Stimulated activated CD8-positive, alpha-beta memory T cell treated with anti-CD3 and anti-CD28 coated beads, Interleukin-12 subunit alpha, Interleukin-12 subunit beta, amount 100 ng/mL, for 1 hour (primary cell): ENCODE measurements at regions not wholly inside any gene's neighbourhood (a gene's known extent, or its start where the extent isn't known, plus 50 kb on each side); places are given as distances from the start of the nearest gene placed in this dataset.
"Not testable (repeated sequence)": the region's sequence is repeated elsewhere in the genome, so short reads cannot be mapped to it uniquely, and the experiment has no call there.

ENCODE experiments used
- DNase-seq: peaks from one replicate; pipeline ENCODE4 v3.0.0-alpha.2; 2020; ENCODE audit warnings: low read depth

DNA sequence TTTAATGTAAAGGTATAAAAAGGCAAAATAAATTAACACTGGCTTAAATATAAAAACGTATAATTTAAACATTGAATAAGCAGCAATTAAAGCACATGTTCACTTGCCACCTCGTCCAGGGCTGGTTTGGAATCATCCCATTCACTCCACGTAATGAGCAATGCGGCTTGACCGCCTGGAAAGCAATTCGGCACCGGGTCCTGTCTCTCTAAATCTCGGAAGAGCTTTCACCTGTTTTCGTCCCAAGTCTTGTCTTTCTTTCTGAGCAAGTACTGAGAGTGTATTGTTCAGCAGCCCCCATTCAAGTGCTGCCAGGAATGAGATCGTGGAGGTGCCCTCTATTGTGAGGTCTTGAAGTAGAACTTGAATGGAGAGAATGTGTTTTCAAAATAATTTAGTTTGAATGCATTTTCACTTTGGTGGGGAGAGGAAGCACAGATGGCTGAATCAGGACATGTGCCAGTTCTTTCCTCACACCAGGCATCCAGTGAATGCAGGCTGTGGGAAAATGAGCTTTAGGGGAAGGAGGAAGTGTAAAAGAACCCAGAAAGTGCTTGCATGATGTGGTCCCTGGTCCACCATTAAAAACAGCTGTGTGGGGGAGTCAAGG lies 515.2 kb downstream of the REEP3 start:
- no peak for DNase-seq

DNA sequence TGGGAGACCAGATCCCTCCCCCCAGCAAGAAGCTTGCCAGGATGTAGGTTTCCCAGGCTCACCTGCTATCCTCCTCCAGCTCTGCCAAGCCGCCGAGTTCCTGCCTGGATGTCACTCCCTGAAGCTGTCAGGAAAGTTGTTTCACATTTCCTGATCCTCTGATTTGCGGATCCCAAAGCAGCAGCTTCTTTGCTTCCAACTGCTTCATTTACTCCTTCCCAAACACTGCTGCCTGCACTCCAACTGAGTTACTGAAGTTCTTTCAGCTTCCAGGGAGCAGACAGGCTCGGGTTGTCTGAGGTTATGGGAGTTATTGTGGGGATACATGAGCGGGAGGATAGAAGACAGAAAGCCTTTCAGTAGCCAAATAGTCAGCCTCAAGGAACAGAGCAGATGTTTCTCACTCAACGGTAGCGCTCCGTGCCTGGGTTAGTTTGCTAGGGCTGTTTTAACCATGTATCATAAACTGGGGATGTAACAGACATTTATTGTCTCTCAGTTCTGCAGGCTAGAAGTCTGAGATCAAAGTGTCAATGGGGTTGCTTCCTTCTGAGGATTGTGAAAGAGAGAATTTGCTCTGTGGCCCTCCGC lies 516.0 kb downstream of the REEP3 start:
- no peak for DNase-seq

DNA sequence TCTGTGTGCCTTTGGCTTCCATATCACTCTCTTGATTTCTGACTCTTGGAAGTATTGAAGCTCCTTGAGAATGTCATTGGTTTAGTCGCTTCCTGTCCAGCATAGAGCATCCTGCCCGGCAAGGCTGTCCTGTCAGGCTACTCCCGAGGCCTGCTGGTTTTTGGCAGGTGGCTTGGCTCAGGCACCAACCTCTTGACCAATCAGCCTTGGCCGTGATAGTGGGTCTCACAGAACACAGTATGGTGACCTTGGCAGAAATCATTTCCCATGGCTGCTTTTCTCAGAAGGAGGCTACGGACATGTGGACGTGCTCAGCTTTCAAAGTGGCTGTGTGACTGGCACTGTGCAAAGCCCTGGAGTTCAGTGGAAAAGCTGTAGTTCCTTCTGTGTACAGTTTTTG lies 516.9 kb downstream of the REEP3 start:
- no peak for DNase-seq

DNA sequence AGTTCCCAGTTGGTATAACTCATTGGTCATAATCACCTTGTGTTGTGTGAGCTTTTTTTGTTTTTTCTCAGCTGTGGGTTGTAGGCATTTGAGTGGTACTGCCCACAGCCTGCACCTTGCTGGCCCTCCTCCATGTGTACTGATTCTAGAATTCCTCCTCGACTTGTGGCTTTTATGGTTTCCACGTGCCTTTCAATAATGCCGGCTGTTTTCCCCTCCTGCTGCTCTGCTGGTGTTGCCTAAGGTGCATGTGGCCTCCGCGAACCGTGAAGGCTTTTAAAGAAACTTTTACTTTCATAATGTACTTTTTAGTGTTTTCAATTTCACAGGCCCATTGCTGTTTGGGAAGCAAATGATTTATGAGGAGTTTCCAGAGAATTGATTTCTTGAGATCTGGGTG lies 518.0 kb downstream of the REEP3 start:
- DNase-seq: no peak

DNA sequence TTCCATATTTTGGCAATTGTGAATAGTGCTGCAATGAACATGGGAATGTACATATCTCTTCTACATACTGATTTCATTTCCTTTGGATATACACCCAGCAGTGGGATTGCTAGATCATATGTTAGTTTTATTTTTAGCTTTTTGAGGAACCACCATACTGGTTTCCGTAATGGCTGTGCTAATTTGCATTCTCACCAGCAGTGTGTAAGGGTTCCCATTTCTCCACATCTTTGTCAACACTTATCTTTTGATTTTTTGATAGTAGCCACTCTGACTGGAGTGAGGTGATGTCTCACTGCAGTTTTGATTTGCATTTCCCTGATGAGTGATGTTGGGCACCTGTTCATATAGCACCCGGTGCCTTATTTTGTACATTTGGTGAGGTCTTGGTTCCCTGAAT lies 519.6 kb downstream of the REEP3 start:
- DNase-seq: no peak

DNA sequence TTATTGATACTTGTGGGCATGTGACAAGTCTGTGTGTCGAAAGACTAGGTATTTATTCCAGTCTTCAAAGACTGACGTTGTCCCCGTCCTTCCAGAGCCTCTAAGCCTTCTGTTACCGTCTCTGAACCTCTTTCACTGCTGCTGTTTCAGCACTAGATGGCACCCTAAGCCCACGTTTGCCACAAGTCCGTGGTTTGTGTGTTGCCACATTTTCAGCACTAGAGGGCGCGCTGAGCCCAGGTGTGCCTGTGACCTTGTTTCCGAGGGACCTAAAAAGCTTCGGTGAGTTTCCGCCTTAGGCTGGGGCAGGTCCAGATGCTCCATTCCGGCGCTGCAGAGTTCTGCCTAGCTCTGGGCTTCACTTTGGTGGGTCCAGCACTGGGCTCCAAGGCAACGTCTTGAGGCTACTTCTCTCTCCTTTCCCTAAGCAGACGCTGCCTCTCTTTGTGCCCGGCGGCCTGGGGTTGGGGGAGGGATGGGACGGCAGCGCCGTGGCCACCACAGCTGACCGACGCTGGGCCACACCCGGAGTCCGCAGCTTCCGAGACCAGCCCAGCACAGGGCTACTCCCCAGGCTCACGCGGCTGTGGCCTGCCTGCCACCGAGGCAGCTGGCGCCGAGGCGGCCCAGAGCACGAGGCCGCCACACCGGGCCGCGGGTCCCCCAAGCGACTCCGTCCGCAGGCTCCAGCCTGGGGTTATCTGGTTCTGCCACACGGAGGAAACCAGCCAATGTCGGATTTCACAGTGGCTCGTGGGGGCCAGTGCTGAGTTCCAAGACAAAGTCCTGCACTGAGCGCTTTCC lies 520.2 kb downstream of the REEP3 start:
- DNase-seq: peak; percentile 55

DNA sequence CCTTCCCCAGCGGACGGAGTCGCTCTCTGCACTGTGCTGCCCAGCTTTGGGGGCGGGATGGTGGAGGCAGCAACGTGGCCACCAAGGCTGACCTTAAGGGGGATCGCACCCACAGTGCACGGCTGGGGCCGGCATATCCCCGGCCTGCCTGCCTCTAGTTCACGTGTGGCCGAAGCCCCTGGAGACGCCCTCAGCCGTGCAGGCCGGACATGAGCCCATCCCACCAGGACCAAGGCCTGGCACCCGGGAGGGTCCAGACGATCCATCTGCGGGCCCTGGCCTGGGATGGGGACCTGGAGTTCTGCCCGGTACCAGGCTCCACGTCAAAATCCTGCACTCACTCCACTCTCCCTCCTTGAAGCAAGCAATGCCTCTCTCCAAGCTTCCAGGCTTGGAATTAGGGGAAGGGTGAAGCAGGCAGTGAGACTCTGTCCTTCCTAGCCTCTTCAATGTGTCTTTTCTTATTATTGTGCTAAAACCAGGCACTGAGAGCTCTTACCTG lies 520.8 kb downstream of the REEP3 start:
- no peak for DNase-seq

DNA sequence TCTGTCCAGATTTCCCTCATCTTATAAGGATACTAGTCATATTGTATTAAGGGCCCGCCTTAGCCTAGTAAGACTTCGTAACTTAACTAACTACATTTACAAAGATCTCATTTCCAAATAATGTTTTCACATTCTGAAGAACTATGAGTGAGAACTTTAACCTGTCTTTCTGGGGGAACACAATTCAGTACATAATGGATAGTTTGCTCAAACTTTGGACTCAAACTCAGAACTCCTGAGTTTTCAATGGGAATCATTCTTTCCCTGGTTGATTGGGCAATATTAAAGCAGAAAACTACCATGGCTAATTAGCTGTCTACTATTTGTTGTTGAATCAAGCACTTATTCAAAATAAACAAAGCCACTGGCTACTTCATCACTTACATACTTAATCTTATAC lies 522.9 kb downstream of the REEP3 start:
- DNase-seq: no peak

DNA sequence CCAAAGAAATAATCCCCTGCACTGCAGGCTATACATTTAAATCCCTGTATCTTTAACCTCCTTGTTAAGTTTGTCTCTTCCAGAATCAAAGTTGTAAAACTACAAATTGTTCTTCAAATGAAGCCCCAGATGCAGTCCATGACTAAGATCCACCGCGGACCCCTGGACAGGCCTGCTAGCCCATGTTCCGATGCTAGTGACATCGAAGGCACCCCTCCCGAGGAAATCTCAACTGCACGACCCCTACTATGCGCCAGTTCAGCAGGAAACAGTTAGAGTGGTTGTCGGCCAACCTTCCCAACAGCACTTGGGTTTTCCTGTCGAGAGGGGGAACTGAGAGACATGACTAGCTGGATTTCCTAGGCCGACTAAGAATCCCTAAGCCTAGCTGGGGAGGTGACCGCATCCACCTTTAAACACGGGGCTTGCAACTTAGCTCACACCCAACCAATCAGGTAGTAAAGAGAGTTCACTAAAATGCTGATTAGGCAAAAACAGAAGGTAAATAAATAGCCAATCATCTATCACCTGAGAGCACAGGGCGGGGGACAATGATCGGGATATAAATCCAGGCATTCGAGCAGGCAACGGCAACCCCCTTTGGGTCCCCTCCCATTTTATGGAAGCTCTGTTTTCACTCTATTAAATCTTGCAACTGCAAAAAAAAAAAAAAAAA lies 523.9 kb downstream of the REEP3 start:
- not testable (repeated sequence) for DNase-seq

DNA sequence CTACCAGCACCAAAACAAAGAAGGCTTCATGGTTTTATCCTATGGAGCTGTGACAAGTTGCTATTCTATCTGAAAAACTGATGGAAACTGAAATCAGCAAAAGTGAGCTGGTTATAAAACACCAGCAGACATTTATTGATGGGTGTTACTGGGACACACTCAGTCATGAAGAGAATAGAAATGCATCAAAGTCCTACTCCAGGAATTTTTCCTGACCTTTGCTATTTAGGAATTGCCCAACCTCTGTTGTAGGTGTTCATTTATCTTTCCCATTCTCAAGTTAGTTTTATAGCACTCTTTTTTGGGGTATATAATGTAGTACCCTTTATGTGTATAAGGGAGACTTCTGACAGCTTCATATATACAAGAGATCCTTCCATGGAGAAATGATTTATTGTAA lies 533.2 kb downstream of the REEP3 start:
- no peak for DNase-seq

DNA sequence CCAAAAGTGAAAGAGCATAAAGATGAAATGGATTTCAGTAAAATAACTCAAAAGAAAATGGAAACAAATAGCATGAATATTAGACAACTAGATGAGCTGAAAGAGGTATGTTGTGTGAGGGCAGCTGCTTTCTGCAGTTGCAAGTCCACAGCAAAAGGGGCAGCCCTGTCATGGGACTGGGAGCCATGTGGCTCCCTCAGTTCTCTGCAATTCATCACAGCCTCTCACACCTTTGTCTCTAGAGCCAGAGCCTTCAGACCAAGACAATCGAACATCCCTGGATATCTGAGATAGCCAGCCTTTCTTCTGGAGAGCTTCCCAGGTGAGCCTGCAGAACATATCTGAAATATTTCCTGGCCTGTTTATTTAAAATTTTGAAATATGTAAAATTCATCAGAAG lies 538.7 kb downstream of the REEP3 start:
- no peak for DNase-seq

DNA sequence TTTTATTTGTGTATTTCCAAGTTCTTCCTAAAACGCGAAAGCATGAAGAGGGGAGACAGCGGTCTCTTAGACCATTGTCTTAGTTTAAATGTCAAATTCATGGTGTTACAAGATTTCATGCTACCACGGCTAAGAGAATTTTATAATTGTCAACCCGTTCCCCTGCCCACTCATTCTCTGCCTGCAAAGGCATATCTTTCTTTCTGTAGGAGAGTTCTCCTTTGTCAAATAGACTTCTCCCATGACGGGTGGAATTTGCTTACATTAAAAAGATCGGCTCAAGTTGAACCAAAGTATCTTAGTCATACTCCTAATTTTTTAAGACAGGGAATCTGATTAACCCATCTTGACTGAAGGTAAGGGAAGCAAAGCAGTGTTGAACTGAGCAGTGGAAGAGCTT lies 539.2 kb downstream of the REEP3 start:
- DNase-seq: no peak

DNA sequence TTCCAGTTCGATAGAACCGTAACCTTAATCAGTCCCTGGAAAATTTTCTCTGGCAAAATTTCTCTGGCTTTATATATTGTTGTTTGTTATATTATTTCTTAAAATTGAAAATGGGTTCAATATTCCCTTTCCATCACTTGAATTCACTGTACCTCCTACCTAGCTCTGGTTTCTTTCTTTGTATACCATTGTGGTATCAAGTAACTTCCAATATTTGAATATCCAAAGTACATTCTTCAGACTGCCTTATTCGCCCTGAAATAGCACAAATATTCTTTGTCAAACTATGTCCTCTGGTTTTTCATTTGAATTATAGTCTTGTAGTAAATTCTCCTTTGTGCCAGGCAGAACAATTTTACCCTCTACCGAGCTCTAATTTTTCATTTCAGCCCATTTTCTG lies 541.6 kb downstream of the REEP3 start:
- DNase-seq: no peak

DNA sequence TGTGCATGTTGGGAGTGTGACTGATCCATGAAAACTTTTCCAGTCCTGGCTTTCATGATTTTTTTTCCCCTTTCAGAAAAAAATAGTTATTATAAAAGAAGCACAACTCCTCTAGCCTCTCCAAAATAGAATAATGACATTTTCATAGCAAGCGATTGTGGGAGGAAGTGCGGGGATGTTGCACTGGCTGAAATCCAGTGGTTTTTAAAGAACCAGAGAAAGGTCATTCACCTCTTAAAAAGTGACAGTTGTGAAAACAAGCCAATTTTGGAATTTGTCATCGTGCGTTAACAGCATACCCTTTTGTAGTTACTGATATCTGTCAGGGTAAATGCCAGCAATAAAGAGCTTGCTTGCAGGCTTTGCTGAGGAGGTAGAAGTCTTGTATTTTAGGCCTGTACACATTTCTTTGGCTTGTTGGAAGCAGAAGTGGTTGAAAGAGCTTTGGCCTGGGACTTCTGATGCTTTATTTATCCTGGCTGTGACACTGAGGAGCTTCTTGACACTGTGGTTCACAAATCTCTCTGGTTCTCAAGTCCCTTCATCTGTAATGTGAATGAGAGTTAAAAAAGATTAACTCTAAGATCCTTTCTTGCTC lies 545.9 kb downstream of the REEP3 start:
- no peak for DNase-seq

DNA sequence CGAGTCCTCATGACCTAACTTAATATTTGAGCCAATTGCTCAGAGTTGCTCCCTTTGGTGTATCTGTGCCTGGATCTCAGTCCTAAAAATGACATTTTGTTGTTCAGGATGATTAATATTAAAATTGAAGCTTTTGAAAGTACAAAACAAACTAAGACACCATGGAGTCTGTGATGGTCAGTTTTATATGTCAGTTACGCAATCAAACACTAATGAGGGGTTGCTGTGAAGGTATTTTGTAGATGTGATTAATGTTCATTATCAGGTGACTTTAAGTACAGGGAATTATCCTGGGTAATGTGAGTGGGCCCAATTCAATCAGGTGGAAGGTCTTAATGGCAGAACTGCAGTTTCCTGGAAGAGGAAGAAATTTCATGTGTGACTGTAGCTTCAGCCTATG lies 546.7 kb downstream of the REEP3 start:
- no peak for DNase-seq

DNA sequence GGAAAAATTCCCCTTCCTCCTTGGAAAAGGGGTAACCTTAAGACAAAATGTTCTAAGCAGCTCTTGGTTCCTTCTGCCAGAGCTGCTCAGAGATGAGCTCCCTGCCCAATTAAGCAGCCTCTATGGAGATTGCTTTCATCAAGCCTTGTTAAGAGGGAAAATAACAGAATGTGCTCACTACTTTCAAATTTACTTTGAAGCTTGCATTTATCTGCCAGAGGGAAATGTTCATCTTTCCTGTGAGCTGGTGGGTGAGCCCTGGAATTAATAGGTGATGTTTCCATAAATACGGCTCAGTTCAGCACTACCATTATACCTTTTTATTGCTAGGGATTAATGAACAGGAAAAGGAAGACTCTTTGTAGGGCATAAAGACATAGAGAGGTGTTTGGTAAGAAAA lies 549.0 kb downstream of the REEP3 start:
- DNase-seq: no peak

DNA sequence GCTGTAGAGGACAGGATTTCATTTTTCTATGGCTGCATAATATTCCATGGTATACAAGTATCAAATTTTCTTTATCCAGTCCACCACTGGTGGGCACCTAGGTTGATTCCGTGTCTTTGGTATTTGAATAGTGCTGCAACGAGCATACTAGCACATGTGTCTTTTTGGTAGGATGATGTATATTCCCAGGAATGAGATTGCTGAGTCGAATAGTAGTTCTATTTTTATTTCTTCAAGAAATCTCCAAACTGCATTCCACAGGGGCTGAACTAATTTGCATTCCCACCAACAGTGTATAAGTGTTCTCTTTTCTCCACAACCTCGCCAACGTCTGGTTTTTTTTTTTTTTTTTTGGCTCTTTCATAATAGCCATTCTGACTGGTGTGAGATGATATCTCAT lies 550.0 kb downstream of the REEP3 start:
- no peak for DNase-seq

DNA sequence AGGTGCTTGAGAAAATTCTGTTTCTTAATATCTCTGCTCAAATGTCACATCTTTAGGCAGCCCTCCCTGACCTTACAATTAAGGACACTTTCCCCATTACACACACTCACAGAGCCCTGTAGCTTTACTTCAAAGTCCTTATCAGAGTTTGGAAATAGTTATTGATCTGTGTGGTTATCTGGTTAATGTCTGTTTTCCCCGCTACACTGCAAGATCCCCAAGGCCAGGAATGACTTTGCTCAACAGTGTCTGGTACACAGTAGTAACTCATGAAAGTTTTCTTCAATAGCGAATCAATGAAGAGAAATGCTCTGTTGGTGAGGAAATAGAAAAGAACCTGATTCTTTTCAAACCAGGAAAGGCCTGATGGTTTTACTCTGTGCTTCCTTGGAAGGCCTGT lies 554.4 kb downstream of the REEP3 start:
- no peak for DNase-seq

DNA sequence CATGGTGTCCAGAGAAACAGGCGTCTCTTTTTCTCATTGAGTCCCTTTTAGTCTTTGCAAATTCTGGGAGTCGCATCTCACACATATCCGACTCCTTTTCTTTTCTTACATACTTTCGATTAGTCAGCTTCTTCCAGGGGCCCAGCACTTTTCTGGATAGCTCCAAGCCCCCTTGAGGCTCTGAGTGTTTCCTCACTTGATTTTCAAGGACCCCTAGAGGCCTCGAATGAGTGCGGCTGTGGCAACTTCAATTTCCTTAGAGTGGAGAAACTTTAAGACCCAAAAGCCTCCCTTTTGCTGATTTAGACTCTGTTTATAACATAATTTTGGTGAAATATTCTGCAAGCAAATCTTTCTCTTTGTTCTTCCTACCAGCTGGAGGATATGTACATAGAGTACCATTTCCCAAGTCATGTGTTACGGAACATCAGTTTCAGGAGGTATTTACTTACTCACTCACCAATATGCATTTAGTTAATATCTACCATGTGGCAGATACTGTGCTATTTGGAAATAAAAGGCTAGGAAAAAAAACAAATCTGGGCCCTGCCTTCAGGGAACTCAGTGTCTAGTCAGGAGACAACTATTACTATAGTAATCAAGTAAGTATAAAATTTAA lies 555.2 kb downstream of the REEP3 start:
- no peak for DNase-seq

DNA sequence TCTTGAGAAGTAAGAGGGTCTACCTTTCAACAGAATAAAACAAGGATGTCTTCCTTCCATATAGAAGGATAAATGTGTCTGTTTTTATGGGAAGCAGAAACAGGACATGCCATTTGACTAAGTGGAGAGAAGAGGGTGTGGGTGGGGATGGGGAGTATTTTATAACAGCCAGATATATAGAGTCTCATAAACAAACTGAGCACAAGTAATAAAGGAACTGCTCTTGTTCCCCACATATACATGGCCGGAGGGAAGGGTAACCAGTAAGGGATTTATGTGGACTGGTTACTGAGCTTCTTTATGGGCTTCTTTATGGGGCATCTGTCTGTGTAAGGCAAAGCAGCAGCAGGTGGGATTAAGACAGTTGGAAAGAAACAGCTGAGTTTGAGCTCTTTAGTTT lies 558.1 kb downstream of the REEP3 start:
- DNase-seq: no peak

DNA sequence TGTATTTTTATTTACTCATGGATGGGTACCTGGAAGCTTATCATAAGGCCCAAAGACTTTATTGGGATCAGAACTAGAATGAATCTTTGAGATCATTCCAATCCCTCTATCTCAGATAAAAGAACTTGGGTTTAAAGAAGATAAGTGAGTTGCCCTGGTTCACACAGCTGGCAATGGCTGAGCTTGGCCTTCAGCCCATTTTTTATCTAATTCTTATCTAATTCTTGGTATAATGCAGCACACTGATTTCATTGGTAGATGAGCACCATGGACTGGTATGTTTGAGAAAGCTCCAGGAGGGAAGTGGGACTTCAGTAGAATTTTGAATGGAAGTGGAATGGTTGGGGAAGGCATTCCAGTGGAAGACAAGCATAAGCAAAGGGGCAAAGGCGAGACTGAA lies 558.9 kb downstream of the REEP3 start:
- DNase-seq: no peak

DNA sequence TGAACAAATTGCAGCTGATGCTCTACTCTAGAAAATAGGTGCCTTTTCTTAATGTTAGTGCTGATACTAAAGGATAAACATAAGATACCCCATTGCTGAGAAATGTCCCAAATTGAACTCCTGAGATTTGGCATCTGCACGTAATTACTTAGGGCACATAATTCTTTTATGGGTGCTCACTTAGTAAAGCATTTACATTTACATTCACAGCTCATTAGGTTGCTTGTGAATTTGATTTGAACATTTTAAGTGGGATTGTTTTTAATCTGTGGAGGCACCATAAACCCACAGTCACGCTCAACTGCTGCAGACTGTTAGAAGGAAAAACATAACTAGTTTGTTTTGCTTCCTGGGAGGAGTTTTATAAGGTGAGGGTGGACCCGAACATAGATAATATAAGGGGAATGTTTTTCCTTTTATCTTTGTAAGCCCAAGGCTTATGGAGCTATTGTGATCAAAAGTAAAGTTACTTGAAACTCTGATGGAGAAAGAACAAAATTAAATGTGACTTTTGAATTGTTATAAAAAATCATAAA lies 560.8 kb downstream of the REEP3 start:
- DNase-seq: no peak
